ENCODE measurements at regions not wholly inside any gene's neighbourhood (a gene's known extent, or its start where the extent isn't known, plus 50 kb on each side); places are given as distances from the start of the nearest gene placed in this dataset.

DNA sequence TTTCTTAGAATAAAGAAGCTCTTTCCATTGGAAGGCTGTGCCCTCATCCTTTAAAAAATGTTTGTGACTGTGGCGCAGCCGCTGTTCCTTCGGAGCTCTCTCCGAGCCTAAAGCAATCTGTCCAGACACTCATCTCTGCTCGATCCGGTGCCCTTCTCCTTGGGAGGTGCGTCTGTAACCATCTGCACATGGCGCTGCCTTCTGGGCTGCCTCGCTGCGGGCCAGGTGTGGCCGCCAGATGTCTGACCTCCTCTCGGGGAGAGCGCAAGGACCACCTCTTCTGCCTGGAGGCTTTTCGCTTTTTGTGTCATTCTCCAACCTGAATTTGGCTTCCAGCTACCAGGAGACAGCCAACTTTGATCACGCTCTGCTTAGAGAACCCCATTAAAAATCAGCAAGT lies 153.4 kb upstream of the PTCH1 start:
- DNase-seq (ENCODE audit: low read depth in 2 of 2), result no peak

DNA sequence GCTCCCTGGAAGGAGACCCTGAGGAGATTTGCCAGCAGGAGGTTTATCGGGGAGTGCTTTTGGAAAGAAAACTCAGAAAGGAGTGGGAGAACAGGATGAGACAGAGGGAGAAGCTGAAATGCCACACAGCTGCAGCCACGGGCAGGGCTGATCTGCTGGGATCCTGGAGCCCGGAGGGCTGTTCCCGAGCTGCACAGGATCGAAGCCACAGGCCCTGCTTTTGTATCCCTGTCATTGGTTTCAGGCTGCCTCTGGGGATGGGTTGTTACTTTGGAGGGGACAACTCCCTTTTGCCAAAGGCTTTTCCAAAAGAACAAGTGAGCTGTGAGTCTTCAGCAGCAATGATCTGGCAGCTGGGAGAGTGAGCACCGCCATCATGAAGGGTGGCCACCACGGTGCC lies 152.5 kb upstream of the PTCH1 start:
- DNase-seq (ENCODE audit: low read depth in 2 of 2), result no peak

DNA sequence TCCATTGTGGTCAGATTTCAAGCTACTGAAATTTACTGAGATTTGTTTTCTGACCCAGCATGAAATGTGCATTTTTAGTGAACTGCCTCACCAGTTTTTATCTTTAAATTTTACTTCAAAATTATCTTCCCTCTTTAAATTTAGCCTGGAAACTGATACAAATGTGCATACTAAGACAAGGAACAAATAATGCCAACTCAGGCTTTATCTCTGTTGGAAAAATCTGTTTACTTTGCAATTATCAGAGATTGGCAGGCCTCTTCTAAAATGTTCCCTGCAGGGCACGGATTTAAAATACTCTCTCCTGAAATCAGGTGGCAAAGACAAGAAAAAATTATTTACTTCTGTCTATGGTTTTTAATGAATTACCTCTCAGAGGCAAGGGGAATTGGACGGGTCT lies 151.0 kb upstream of the PTCH1 start:
- DNase-seq (ENCODE audit: low read depth in 2 of 2), result no peak

DNA sequence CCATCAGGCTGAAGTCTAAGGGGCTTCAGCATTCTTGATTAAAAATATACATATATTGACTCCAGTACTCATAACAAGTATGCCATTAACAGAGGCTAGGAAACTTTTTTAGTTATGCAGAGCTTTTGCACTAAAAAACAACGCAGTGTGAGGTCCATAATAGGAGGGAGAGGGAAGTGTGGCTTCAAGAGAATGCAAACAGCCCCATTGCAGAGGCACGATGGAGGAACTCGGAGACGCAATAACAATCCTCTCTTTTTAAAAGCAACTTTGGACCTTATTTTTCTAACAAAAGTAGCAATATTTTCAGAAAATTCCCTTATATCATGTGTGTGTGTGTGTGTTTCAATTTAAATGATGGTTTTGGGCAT lies 150.0 kb upstream of the PTCH1 start:
- DNase-seq (ENCODE audit: low read depth in 2 of 2), result no peak

DNA sequence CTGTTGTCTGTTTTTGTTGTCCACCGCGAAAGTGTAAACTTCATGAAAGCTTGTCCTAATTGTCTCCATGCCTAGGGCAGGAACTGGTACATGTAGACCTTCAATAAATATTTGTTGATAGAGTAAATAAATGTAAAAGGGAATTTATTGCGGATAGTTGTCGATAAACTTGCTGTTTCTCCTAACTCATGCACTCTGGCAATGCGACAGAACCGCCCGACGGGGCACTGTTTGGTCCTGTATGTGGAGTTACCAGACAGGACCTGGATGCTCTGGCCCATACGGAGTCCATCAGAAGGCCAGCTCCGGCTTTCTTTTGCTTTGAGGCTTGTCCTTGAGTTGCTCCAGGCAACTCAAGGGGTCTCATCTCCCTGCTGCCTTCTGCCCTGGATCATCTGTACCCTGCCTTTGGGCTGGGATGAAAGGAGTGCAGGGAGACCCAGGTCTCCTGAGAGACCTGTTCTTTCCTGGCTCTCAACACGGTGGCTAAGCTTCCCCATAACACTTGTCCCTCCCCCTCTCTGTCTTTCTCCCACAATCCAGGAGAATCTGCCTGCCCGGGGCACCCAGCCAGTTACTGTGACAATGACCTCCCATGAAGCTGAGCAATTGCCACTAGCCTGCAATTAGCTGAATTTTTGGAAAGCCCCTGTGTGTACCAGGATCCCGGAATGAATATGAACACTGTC lies 149.5 kb upstream of the PTCH1 start:
- DNase-seq (ENCODE audit: low read depth in 2 of 2), result no peak

DNA sequence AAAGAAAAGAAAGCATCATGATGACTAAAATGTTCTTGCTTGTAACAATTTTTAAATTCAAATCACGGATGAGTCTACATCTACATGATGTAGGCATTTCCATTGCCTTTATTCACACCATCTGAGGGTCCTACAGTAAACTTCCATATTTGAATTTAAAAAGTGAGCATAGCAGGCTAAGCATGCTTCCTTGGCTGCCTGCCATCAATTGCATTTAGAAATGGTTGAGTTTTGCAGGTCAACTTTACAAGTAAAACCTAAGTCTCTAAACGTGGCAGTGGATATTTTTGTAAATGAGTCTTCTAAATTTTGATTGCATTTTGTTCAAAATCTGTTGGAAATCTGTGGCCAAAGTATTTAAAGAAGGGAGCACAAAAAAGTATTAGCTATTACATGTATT lies 136.5 kb upstream of the PTCH1 start:
- no peak for DNase-seq (ENCODE audit: low read depth in 2 of 2)

DNA sequence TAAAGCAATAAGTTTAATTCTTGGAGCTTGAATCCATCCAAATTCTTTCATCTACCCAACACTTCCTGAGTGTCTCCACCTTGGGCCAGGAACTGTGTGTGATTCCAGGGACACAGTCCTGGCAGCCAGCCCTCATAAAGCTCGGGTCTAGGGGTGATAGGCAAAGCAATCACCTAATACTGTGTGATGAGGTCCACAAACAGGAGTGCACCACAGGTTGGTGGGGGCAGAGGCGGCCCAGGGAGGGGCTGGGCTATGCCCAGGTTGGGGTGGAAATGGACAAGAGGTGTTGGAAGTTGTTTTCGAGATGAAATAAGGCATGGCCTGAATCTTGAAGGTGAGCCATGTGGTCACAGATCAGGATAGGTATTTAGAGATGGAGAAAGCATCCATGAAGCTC lies 133.9 kb upstream of the PTCH1 start:
- DNase-seq (ENCODE audit: low read depth in 2 of 2), result no peak

DNA sequence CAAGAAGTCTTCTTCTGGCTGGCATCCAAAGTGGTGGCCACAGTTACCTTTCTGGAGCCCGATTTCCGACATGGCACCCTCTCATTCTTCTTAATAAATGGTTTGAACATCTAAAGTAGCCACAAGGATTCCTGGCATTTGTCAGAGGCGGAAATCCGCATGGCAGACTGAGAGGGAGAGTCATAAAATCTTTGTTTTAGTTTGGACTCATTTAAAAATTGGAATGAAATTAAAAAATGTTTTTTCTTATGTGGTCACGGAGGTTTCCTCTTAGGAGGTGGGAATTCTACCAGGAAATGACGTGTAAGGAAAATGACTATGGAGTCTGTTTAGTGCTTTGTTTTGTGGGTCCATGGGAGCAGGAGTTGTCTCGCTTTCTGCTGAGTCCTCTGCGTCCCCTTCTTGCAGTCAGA lies 133.0 kb upstream of the PTCH1 start:
- no peak for DNase-seq (ENCODE audit: low read depth in 2 of 2)

DNA sequence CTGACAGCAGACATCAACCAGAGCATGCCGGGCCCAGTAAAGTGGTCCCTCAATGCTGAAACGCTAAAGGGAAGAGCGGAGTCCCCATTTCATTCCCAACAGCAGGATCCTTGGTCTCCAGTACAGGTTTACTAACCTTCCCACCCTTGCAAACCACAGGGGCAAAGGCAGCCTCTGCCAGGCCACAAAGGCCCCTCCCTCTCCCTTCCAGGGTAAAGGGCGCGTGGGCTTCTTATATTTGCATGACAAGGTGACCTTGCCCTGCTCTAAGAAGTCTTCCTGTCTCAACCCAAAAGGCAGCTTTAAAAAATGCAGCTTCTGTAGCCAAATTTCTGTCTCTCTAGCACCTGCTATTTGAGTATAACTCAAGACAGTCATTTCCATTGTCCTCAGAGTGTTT lies 131.5 kb upstream of the PTCH1 start:
- no peak for DNase-seq (ENCODE audit: low read depth in 2 of 2)

DNA sequence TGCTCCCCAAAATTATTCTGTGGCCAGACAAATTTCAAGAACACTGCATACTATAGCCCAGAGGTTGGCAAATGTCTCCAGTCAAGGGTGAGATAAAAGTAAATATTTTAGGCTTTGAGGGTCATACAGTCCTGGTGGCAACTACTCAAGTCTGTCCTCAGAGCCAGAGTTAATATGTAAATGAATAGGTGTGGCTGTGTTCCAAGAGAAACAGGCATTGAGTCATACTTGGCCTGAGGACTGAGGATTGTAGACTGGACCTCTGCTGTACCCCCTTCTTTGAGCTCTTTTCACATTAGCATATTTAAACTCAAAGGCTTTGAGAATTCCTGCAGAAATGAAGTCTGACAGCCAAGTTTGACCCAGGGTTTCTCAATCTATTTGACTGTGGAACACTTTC lies 129.2 kb upstream of the PTCH1 start:
- DNase-seq (ENCODE audit: low read depth in 2 of 2), result no peak

DNA sequence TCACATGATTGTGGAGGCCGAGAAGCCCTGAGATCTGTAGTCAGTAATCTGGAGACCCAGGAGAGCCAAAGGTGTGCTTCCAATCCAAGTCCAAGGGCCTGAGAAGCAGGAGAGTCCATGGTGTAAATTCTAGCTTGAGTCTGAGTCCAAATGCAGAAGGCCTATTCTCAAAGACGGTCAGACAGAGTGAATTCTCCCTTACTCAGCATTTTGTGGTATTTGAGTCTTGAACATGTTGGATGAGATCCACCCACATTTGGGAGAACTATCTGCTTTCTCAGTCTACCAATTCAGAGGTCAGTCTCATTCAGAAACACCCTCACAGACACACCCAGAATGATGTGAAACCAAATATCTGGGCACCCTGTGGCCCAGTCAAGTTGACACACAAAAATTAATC lies 128.8 kb upstream of the PTCH1 start:
- no peak for DNase-seq (ENCODE audit: low read depth in 2 of 2)

DNA sequence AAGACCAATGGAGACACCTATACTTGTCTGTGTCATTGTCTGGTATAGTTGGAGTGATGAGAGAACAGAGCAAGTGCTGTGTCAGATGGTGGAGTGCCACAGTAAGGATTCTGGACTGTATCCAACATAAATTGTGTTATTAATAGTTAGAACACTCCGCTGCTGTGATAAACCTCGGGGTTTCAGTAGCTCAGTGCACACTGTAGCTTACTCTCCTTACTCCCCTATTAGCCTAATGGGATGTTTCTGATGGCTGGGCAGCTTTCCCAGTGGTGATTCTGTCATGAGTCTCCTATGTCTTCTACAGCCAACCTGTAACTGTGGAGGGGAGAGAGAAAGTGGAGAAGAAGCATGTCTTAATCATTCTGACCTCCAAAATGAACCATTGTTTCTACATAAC lies 127.6 kb upstream of the PTCH1 start:
- no peak for DNase-seq (ENCODE audit: low read depth in 2 of 2)

DNA sequence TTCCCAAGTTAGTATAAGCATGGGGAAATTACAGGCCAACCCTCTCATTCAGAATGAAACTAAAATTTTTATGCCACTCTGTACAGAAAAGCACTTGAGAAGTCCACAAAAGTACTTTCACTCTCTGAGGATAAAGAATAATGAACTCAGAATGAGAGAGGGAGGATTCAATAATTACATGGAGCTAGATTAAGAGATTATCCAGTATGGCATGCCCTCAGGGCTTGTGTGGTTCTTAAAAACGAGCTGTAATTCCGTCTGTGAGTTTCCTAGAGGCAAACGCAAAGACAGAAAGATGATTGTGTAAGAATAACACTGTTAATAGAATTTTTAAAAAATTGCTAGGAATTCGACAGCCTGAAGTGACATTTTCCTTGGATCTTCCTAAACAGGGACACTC lies 126.8 kb upstream of the PTCH1 start:
- no peak for DNase-seq (ENCODE audit: low read depth in 2 of 2)

DNA sequence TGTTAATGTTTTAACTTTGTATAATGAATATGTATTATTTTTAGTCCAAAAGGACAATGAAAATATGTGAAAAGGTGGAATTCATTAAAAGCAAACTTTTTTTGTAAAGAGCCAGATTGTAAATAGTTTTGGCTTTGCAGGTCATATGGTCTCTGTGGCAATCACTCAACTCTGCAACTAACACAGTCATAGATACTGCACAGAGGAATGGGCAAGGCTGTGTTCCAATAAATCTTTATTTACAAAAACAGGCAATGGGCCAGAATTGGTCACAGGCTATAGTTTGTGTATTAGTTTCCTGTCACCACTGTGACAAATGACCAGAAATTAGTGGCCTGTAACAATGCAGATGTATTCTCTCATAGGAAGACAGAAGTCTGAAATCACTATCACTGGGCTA lies 125.4 kb upstream of the PTCH1 start:
- no peak for DNase-seq (ENCODE audit: low read depth in 2 of 2)

DNA sequence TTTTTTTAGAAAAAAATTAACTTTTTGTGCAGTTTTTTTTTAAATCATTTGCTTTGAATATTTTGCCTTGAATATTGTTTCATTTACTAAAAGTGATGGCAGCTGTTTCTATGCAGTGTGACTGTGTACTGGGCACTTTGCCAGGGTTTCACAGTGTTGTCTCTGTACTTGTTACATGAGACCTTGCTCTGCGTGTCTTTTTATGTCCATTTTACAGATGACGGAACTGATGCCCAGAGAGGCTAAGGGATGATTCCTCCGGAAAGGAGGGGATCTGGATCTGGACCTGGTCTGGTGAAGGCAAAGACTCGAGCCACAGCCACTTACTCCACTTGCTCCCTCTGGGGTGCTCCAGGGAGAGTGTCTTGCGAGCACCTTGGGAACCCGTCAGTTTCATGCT lies 124.8 kb upstream of the PTCH1 start:
- no peak for DNase-seq (ENCODE audit: low read depth in 2 of 2)

DNA sequence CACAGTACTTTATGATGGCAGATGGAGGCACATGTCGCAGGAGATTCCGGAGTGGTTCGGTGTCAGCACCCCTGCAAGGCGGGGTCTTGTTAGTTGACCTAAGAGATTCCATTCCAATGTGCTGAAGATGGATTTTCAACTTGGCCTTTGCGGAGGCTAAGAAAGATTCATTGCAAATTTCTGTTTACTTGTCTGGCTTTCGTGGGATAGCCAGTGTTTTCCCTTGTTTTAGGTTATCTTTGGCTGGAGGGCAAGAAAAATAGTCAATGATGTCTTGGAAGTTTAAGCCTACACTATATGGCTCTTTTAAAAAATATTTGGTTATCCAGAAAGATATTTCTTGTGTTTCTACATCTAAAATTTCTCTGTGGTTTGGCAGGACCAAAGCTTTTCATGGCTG lies 123.6 kb upstream of the PTCH1 start:
- no peak for DNase-seq (ENCODE audit: low read depth in 2 of 2)

DNA sequence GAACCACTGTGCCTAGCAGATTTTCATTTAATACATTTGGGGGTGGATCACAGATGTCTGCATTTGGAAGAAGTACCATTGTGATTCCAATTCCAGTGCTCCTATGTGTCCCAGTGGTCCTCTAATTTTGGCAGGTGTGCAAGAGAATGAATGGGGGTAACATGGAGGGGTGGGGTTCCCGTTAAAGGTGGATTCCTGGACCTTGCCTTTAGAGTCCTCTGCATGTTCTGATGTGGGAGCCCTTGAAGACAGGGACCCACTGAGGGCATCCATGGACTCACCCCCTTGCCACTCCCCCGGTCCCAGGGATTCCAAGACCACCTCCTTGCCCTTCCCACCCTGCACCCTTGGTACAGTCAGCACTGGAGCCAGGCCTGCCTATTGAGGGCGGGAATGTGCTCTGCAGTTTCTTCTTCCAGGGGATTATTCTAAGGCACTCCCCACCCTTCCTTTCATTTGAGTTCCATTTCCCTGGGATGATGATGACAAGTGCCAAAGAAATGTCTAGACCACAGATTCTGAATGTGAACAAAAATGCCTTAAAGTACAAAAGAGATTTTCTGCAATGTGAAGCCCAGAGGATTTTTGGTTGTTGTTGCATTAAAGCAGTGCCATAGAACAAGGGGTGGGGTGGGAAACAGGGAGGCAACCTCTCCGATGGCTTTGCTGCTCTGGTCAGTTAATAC lies 119.4 kb upstream of the PTCH1 start:
- DNase-seq (ENCODE audit: low read depth in 2 of 2), result no peak

DNA sequence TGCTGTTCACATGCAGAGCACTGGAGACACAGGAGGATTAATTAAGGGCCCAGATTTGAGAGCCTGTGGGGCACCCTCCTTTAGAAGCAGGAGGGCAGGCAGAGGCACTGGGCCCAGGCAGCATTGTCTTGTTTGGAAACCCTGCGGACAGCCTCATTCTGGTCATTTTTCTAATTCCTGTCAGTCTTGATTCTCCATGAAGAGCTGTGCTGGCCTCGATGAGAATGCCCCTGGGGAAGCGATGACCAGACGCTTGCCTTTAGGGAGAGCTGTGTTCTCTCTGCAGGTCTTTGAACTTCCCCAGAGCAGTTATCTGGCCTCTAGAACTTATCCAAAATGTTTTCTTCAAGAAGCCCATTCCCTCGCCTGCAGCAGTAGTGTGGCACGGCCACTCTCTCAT lies 117.8 kb upstream of the PTCH1 start:
- no peak for DNase-seq (ENCODE audit: low read depth in 2 of 2)

DNA sequence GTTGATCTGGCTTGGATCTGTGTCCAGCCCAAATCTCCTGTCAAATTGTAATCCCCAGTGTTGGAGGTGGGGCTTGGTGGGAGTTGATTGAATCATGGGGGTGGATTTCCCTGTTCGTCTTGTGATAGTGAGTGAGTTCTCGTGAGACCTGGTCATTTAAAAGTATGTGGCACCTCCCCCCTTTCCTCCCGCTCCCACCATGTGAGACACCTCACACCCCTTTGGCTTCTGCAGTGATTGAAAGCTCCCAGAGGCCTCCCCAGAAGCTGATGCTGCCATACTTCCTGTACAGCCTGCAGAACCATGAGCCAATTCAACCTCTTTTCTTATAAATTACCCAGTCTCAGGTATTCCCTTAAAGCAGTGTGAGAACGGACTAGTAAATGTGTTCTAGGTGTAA lies 117.3 kb upstream of the PTCH1 start:
- no peak for DNase-seq (ENCODE audit: low read depth in 2 of 2)

DNA sequence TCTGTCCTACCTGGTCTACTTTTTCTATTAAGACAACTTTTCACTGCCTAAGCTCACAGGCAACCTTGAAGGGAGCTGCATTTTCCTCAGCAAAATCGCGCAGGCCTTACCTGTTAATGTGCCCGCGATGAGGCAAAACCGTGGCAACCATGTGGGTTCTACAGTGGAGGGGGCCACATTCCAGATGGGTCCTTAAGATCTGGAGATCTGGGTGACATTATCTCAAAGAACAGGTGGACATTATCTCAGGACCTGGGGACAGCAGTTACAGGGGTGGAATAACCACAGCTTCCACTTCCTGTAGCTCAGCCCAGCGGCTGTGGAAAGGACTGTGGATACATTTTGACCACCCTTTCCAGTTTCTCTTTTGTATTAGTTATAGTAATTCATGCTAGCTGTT lies 112.8 kb upstream of the PTCH1 start:
- no peak for DNase-seq (ENCODE audit: low read depth in 2 of 2)

DNA sequence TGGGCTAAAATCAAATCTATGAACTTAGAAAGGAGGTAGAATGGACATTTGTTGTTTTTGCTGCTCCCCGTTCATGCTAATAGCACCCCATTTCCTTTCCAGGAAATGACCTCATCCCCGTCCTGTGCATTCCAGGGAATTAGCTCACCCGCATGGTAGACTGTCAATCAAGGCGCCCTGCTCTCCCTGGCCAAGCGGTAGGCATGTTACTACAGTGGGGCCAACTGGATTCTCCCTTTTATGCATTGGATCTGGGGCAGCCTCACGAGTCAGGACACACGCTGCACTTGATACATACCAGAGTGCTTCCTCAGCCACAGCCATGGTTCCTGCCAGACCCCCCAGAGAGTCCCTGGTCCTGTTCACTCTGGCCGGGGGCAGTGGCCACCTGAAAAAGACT lies 111.0 kb upstream of the PTCH1 start:
- DNase-seq (ENCODE audit: low read depth in 2 of 2), result no peak

DNA sequence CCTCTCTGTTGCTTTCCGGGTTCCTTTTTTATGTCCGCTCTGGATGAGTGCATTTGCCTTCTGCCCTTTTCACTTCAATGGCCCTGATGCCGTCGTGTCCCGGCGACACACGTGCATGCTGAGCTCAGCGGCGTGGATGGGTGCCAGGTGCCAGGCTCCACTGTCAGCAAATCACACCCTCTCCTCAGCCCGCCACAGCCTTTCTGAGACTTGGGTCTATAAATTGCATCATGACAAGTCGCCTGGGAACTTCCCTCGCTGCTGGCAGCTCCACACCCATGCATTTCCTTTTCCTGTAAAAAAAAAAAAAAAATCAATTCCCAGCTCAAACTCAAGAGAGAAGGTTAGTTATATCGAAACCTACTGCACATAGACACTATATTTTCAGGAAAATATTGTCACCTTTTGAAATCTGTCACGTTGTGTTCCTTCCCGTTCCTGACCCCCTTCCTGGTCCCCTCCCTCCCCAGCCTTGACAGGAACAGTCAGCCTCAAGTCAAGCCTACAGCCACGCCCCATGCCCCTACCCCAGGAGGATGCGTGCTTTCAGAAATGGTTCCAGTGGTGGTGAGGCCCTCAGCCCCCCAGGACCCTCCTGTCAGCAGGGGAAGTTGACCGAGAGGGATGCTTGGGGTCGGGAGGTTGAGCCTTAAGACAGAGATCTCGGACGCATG lies 110.3 kb upstream of the PTCH1 start:
- no peak for DNase-seq (ENCODE audit: low read depth in 2 of 2)

DNA sequence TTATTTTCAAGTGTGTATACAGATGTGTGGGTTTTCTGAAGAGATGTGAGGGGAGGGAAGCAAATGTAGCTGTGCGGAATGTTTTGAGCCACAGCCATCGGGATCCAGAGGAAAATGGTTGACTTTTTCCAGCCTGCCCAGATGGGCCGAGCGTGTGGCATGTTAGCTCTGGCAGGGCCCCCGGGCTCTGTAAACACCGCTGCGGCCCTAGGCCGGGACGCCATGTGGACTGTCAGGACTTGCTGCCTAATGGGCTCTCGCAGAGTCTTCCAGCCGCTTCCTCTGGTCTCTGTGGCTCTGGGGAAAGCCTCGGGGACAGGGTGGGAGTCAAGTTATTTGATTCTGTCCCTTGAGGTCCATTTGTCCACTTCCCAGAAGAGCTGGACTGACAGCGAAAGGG lies 109.6 kb upstream of the PTCH1 start:
- DNase-seq (ENCODE audit: low read depth in 2 of 2), result no peak

DNA sequence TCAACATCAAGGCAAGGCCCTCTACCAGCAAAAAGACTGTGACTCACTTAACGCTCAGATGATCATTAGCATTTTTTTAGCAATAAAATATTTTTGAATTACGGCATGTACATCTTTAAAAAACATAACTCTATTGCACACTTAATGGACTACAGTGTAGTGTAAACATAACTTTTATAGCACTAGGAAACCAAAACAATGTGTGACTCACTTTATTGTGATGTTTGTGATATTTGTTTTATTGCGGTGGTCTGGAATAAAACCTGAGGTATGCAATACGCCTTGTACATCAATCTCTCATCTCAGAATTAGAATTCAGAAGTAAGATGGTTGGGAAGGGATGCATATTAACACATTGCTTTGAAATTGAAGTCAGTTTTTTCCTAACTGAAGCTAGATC lies 106.9 kb upstream of the PTCH1 start:
- DNase-seq (ENCODE audit: low read depth in 2 of 2), result no peak

Data from stimulated activated CD8-positive, alpha-beta memory T cell treated with anti-CD3 and anti-CD28 coated beads, Interleukin-2, amount 100 ng/mL, for 1 hour (primary cell).